ENCODE measurements at regions not wholly inside any gene's neighbourhood (a gene's known extent, or its start where the extent isn't known, plus 50 kb on each side); places are given as distances from the start of the nearest gene placed in this dataset.

GRCh38 chr3:35385271-35385670 is 254.1 kb upstream of the ARPP21 start:
- no peak overlapping the region for H3K27ac ChIP-seq
- no peak overlapping the region for H3K4me3 ChIP-seq
- H3K9me3 ChIP-seq, result no peaks in the 10 kb centered on the region
- TF ChIP-seq CTCF (IDR thresholded peaks at IDR 0.05) (no peak), POLR2A (IDR thresholded peaks at IDR 0.05) (no peak)
- no peak for ATAC-seq
- H3K4me1 ChIP-seq, result peaks cover 0 to 6% (median 0%) of the 10 kb centered on the region in 12 donors
- H3K36me3 ChIP-seq, result no peaks in the 10 kb centered on the region
- no peak for DNase-seq
- intact Hi-C loops (cut with DNase I), result no loop called here
- H3K27me3 ChIP-seq, result no peaks in the 10 kb centered on the region

GRCh38 chr3:35389907-35390306 is 249.4 kb upstream of the ARPP21 start:
- no peak overlapping the region for H3K4me3 ChIP-seq
- DNase-seq, result no peak
- TF ChIP-seq CTCF (IDR thresholded peaks at IDR 0.05), result no peak
- TF ChIP-seq POLR2A (IDR thresholded peaks at IDR 0.05), result no peak
- H3K27ac ChIP-seq, result no peak overlapping the region
- no peaks in the 10 kb centered on the region for H3K27me3 ChIP-seq
- H3K4me1 ChIP-seq, result no peaks in the 10 kb centered on the region
- no peaks in the 10 kb centered on the region for H3K36me3 ChIP-seq
- 15 to 25% (median 23%) methylated on average over 2 of the region's 2 CpGs for WGBS, 4 donors
- peaks cover 0 to 20% (median 2%) of the 10 kb centered on the region in 12 donors for H3K9me3 ChIP-seq
- intact Hi-C loops (cut with DNase I), result loop anchor here in 1 of 10 donors (2.0 kb wide), 1 partner anchor 13 kb away; no protein-coding TSS in a partner anchor
- ATAC-seq, result no peak

GRCh38 chr3:35392187-35392586 is 247.1 kb upstream of the ARPP21 start:
- Histone ChIP-seq H3K4me1 (no peaks in the 10 kb centered on the region), H3K27ac (no peak overlapping the region), H3K27me3 (no peaks in the 10 kb centered on the region), H3K4me3 (no peak overlapping the region), H3K9me3 (peaks cover 0 to 20% (median 2%) of the 10 kb centered on the region in 12 donors), H3K36me3 (no peaks in the 10 kb centered on the region)
- ATAC-seq (no peak), DNase-seq (no peak)
- intact Hi-C loops (cut with DNase I), result no loop called here
- 64 to 77% (median 75%) methylated on average over 4 of the region's 4 CpGs for WGBS, 4 donors
- no peak for TF ChIP-seq POLR2A (IDR thresholded peaks at IDR 0.05)

GRCh38 chr3:35393901-35394799 is 245.2 kb upstream of the ARPP21 start:
- Histone ChIP-seq H3K36me3 (no peaks in the 10 kb centered on the region), H3K9me3 (peaks cover 0 to 20% (median 2%) of the 10 kb centered on the region in 12 donors), H3K4me1 (no peaks in the 10 kb centered on the region), H3K4me3 (no peak overlapping the region), H3K27ac (no peak overlapping the region), H3K27me3 (no peaks in the 10 kb centered on the region)
- TF ChIP-seq POLR2A (IDR thresholded peaks at IDR 0.05), result no peak
- no peak for TF ChIP-seq CTCF (IDR thresholded peaks at IDR 0.05)
- DNase-seq (no peak), ATAC-seq (no peak)
- intact Hi-C loops (cut with DNase I), result no loop called here
- WGBS, 4 donors, result 40 to 45% (median 45%) methylated on average over 6 of the region's 6 CpGs
